GM19043 (cell line): ENCODE measurements at regions not wholly inside any gene's neighbourhood (a gene's known extent, or its start where the extent isn't known, plus 50 kb on each side); places are given as distances from the start of the nearest gene placed in this dataset.
"Not testable (repeated sequence)": the region's sequence is repeated elsewhere in the genome, so short reads cannot be mapped to it uniquely, and the experiment has no call there.

Source experiments
- ATAC-seq: cut with Tn5 transposase; IDR thresholded peaks from one replicate; pipeline ENCODE4 v1.9.1; 2021; ENCODE audit warnings: low read depth; ENCODE audit not compliant: unreplicated experiment

DNA sequence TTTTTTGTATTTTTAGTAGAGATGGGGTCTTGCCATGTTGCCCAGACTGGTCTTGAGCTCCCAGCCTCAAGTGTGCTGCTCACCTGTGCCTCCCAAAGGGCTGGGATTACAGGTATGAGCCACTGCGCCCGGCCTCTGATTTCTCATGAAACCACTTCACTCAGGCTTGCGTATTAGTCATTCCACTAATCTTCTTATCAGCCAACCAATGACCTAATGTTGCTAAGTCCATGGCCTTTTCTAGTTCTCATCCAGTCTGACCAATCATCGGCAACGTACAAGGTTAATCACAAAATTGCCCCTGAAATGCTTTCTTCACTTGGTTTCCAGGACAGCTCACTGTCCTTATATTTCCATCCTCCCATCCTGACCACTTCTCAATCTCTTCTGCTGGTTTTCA is 605.3 kb upstream of the SLC10A2 start:
- ATAC-seq: no peak

DNA sequence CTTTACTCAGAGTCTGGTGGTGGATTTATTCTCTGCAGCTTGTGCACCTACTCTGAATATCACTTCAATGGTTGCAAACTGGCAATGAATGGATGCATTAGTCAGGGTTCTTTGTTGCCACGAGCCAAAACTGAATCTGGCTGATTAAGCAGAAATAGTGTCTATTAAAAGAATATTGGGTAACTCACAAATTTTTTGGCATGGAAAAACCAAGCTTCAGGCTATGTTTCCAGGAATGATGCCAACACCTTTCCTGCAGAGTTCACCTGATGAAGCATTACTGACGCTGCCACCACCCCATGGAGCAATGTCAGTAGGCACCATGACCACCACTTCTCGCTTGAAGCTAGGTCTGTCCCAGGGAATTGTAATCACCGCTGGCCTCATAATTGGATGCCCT is 597.8 kb upstream of the SLC10A2 start:
- ATAC-seq: no peak

DNA sequence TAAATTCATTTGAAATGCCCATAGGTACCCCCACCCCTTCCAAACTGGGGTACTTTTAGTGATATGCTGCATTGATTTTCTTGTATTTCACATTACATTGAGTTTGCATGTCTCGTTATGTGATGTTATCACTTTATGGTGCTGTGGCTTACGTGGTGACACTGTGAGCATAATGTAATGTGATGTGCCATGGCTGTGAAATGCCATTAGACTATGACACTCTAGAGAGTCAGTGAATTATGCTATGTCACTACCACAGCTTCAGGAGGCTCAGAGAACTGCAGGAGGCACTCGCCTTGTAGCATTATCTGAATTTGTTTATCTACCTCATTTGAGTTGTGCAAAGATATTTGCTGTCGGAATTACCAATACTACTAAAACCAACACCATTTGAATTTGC is 590.1 kb upstream of the SLC10A2 start:
- no peak for ATAC-seq

DNA sequence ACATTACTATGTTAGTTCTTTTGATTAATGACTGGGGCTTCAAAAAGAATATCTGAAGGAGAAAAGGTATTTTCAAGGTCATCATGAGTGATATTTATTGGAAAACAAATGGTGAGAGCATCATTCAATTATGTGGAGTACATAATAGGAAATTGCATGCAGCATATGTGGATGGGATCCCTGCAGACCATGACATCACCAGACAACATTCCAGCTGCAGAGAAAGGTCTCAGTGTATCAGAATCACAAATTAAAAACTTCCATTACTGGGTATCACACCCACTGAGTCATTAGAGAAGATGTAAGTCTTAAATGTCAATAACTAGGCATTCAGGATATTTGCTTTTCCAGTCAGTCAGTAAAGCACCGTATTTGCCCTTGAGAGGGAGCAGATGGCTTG is 574.4 kb upstream of the SLC10A2 start:
- ATAC-seq: no peak

DNA sequence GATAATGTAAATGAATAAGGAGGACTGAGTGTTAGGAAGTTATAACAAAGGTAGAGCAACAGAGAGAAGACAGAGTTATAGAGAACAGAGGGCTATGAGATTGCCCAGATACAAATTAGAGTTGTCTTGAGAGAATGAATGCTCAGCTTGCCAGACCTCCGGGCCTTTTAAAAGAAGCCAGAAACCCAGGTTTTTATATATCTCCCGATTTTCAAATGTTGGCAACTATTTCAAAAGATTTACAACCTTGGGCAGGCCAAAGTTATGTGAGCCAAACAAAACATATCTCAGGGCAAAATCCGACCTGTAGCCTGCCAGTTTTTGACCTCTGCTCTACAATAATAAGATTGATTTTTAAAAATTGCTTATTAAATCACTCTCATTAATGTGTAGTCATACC is 573.1 kb upstream of the SLC10A2 start:
- no peak for ATAC-seq

DNA sequence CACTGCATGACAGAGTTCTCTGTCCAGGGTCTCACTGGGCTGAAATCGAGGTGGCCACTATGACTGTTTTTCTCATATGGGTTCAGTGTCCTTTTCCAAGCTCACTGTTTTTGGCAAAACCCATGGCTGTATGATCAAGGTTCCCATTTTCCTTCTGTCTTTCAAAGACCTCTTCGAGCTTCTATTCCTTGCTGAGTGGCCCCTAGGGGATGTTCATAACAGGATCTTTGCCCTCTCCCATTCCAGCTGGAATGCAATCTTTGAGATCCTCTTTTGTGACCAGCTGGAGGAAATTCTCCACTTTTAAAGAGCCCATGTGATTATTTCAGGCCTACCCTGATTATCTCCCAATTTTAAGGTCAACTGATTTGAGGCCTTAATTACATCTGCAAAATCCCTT is 572.5 kb upstream of the SLC10A2 start:
- ATAC-seq: no peak

DNA sequence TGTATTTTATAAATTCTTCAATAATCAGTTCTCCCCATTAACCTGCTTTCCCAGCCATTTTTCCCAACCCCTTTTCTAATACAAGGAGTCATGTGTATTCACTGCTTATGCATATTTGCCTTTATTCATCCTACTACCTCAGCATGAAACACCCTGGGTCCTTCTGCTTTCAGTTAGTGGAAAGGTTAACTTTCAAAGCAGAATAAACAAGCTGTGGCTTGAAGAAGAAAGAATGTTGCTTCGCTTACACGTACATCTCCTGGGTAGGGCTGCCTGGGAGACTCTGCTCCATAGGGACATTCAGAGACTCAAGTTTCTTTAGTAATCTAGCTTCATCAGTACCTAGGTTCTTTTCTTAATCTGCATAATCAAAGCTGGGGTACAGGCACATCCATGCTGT is 567.8 kb upstream of the SLC10A2 start:
- ATAC-seq: no peak

DNA sequence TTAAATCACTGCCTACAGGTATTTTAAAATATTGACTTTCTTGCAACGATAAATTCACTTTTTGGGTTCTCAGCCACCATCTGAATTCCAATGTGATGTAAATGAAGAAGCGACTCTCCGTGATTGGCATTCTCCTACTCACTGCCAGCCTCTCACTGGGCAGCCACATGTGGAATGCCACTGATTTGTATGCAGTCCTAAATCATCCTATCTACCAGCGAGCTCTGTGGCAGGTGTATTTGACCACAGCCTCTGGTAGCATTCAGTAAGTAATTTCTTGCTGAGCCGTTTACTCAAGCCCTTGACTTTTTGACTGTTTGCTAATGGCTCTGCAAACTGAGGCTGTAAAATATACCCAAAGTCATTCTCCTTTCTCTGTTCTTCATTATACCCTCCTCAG is 559.0 kb upstream of the SLC10A2 start:
- no peak for ATAC-seq

DNA sequence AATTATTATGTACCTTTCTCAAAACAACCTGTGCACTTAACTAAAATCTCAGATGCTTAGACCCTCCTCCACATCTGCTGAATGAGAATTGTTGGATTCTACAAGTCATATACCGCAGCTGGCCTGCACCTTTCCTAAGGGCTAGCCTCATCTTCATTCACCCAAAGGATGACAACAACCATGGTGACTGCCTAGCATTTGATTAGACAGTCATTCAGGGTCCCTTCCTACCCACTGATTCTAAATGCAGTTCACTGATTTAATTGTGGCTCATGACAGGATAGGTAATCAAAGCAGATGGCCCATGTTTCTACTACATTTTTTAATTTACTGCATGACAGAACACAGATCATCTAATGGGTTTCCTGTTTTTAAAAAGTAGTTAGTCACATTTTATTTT is 551.9 kb upstream of the SLC10A2 start:
- ATAC-seq: no peak

DNA sequence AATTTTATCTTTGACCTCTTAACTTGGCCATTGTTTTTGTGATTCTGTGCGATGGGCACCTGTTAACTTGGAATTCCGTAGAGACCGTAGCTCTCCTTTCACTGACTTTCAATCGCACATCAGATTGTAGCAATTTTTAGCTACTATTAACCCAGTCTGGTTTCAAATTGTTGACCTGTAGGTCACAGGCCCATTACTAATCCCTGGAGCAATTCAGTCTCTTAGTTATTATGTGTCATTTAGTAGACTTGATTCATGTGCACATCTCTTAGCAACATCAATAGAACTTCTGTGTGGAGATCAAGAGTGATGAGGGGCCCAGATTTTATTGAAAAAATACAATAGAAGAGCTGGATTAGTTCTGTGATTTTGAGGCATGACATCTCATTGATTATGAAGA is 549.6 kb upstream of the SLC10A2 start:
- no peak for ATAC-seq

DNA sequence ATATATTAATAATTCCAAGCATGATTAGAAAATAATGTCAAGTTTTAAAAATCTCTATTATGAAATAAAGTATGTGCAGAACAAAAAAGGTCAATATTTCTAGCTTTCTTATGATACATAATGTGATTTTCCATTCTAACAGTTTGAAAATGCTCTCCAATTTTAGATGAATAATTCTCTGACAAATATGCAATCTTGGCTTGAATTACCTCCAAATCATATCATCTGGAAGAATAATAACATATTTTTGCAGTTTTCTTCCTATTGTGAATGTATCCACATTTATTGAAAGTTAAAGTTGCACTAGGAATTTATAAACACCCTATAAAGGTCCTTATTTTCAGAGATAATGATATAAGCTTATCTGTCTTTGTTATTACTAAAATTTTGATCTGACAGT is 548.5 kb upstream of the SLC10A2 start:
- ATAC-seq: no peak

DNA sequence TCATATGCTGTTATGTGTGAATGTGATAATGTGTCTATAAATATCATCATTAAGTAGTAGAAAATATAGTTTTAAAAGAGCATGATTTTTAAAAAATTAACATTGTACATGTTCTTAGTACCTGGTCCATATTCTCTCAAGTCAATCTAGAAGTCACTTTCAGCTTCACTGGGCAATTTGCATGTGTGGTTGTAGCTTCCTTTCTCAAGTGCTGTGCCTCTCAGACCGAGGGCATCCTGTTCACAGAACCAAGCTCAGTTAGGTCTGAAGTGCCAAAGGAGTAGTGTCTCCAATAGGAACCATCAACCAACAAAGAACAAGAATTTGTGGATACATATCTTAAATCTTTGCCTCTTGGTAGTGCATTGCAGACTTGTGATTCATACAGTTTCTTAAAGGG is 541.8 kb upstream of the SLC10A2 start:
- ATAC-seq: peak; percentile 91

DNA sequence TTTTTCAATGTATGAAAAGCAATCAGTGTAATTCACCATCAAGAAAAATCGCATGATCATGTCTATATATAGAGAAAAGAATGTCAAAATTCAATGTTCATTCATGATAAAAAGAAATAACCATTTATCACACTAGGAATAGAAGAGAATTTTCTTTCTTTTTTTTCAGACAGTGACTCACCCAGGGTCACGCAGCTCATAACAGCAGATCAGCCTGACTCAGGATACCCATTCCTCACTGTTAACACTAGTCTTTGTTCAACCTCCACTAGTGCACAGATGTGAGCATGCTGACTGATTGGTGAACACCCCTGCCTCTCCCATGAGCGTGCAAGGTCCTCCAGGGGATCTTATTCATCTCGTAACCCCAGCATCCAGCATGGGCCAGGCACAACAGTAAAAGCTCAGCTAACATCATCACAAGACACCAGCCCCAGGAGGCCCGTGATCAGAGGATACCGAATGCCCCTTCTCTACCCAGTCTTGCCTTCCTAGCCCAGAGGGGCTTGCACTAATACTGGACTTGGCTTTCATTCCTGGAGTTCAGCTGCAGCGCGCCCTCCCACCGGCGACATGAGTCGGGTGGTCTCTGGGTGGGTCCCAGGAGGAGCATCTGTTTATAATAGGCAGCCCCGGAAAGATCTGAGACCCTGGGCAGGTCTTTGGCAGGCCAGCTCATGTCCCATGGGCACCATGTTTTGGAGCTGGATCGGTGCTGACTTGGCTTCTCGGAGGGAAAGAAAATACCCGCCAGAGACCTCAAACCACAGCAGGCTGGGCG is 539.5 kb upstream of the SLC10A2 start:
- no peak for ATAC-seq

DNA sequence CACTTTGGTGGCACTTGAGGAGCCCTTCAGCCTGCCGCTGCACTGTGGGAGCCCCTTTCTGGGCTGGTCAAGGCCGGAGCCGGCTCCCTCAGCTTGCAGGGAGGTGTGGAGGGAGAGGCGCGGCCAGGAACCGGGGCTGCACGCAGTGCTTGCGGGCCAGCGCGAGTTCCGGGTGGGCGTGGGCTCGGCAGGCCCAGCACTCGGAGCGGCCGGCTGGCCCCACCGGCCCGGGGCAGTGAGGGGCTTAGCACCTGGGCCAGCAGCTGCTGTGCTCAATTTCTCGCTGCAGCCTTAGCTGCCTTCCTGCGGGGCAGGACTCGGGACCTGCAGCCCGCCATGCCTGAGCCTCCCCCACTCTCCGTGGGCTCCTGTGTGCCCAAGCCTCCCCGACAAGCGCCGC is 533.7 kb upstream of the SLC10A2 start:
- ATAC-seq: not testable (repeated sequence)

DNA sequence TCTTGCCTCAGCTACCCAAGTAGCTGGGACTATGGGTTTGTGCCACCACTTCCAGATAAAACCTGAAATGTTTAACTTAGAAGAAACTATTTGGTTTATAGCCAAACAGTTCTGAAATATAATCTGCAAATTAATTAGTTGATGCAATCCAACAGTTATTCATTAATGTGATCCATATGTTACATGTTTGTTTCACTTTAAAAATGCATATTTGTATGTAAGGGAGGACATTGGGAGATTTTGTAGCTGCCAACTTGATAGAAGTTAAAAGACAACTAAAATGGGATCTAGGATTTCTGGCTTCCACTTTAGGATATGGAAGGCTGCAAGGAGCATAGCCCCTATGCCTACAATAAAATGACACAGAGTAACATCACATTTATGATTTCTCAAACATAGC is 532.5 kb upstream of the SLC10A2 start:
- no peak for ATAC-seq

DNA sequence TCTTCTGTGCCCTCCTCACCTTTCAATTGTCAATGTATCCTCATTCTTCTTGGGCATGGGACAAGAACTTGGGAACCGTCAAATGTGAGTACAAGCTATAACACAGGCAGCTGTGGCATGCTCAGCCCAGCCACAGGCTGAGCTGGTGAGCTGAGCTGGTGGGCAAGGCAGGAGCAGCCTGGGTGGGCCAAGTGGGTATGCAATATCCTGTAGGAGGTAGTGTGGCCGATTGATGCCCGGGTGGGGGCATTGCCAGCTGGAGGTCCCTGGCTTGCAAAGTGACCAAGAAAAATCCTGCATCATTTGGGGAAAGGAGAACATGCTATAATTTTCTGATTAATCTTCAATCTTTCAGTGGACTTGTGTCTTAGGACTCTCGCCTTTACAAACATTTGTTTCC is 507.2 kb upstream of the SLC10A2 start:
- ATAC-seq: no peak

DNA sequence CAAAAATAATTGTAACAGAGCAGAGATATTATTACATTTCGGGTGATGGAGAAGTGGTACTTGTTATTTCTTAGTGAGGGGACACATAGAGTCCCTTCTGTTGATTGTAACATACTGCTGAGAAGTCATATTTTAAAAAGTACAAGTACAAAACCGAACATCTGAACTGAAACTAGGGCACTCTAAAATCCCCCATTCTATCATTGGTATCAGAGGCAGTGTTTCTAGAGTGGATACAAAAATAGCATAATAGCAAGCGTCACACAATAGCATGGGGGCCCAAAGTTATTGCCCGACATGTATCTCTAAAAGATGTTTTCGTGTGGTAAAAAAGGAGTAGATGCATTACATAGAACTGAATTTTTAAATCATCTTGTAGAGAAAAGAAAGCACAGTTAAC is 502.1 kb upstream of the SLC10A2 start:
- no peak for ATAC-seq

DNA sequence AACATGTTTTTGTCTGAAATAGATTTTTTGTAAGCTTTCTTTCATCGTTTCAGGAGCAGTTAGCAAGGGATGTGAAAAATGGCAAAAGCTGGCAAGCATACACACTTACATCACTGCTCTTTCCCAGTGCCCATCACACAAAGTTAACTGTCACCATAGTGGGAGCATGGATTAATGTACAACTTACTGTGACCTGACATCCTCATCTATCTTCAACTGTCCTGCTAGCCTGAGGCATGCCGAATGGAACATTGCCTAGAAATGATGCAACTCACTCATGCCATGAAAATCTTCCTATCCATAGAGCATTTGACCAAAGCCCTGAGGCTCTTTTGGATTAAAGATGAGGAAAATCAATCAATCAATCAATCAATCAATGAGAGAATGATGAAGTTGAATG is 491.7 kb upstream of the SLC10A2 start:
- ATAC-seq: no peak

DNA sequence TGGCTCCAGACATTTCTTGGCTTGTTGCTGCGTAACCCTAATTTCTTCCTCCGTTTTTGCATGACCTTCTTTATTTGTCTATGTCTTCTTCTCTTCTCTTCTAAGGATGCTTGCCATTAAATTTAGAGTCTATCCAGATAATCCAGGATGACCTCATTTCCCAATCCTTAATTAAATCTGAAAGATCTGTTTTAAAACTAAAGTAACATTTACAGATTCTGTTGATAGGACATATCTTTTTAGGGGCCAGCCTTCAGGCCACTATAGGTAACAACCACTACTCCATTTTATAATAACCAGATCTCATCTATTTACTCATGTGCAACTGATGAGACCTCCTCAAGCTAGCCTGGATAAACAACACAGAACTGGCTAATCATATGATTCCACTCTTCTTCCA is 490.5 kb upstream of the SLC10A2 start:
- no peak for ATAC-seq

DNA sequence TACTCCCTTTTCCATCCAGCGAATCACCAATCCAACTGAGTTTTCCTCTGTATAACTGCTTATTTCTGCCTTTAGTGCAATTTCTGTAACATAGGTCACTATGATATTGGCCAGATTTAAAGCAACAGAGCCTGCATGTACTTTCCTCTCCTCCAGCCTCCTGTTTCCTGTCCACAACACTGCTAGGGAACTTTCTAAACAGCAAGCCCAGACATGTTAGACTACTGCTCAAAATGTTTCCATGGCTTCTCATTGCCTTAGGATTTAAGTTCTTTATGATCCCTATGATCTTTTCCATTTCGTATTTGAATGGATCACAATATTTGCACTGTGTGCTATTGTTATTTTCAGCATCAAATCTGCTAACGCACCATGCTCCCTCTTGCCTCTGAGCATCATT is 481.7 kb upstream of the SLC10A2 start:
- ATAC-seq: no peak

DNA sequence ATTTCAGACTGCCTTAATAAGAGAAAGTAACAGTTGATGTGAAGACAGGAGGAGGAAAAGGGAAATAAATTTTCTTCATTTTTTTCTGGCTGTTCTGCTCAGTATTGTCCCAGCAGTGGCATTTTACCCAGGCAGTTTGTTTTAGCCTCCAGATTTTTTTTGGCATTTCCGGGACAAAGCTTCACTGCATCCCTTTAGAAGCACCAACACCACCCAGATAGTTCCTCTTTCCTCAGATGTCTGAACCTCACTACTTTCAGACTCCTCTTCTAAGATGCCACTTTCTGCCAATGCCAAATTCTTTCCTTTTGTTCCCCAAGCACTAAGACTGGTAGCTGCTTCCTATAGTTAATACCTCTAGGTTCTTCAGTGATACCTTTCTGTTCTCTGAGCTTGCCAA is 480.1 kb upstream of the SLC10A2 start:
- ATAC-seq: no peak

DNA sequence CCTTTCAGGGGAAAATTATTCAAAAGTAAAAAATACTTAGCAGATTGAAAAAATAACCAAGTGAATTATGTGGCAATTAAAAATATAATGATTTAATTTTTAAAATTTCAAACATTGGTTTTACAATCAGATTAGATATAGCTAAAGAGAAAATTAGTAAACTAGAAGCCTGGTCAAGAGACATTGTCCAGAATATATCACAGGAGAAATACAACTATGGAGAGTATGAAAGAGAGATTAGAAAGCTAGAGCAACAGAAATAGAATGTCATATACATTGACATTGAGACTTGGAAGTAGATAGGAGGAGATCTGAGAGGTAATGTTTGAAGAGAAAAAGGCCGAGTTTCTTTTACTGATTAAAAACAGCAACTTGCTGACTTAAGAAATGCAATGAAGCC is 476.4 kb upstream of the SLC10A2 start:
- no peak for ATAC-seq

DNA sequence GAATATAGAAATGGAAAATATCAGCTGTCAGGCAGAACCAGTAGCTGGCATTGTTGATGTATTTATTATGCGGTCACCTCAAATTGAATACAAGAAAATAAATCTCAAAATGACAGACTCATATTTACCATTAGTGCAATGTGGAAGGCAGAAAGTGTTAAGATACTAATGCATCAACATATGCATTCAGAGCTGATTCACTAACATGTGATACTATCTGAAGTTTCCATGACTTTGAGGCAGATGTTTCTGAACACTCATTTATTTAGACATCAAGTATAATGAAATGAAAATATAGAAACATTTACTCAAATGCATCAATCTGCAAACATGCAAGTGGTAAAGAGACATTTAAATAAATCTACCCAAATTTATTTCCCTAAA is 474.2 kb upstream of the SLC10A2 start:
- no peak for ATAC-seq
